ENCODE measurements at regions not wholly inside any gene's neighbourhood (a gene's known extent, or its start where the extent isn't known, plus 50 kb on each side); places are given as distances from the start of the nearest gene placed in this dataset.

DNA sequence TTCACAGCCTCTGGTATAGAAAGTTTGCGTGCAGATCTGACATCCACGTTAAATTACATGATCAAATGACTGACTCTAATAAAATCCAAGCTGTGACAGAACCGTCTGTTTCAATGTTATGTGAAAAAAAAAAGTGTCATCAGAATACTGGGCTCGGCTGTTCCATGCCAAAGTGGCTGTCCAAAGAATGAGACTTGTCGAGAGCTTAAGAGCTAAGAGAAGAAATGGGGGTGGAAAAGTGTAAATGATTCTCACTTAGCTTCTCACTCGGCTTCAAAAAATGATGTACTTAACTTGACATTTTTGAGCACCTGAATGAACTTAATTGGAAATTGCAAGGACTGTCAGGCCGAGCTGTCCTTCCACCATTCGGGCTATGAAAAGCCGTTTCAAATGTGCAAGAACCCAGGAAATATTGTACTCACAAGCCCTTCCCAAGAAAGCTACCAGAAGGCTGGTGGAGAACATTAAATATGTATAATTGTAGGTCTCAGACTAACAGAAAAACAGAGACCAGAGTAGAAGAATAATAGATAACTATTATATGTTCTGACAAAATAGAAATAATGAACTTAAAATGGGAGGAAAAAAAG is 78.0 kb downstream of the DIO3 start:
- Mint-ChIP-seq H3K4me1 (no peaks in the 10 kb centered on the region), H3K4me3 (no peak overlapping the region), H3K27ac (no peak overlapping the region), H3K9me3 (peaks cover 18% of the 10 kb centered on the region), H3K27me3 (ENCODE audit: low read depth) (peaks cover 15% of the 10 kb centered on the region), H3K36me3 (no peaks in the 10 kb centered on the region)
- TF ChIP-seq, protein P1, sequence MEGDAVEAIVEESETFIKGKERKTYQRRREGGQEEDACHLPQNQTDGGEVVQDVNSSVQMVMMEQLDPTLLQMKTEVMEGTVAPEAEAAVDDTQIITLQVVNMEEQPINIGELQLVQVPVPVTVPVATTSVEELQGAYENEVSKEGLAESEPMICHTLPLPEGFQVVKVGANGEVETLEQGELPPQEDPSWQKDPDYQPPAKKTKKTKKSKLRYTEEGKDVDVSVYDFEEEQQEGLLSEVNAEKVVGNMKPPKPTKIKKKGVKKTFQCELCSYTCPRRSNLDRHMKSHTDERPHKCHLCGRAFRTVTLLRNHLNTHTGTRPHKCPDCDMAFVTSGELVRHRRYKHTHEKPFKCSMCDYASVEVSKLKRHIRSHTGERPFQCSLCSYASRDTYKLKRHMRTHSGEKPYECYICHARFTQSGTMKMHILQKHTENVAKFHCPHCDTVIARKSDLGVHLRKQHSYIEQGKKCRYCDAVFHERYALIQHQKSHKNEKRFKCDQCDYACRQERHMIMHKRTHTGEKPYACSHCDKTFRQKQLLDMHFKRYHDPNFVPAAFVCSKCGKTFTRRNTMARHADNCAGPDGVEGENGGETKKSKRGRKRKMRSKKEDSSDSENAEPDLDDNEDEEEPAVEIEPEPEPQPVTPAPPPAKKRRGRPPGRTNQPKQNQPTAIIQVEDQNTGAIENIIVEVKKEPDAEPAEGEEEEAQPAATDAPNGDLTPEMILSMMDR (IDR thresholded peaks at IDR 0.05; ENCODE audit: unreplicated experiment): no peak
- no peak for DNase-seq (ENCODE audit: low spot score in 2 of 2, unreplicated experiment in 2 of 2)

DNA sequence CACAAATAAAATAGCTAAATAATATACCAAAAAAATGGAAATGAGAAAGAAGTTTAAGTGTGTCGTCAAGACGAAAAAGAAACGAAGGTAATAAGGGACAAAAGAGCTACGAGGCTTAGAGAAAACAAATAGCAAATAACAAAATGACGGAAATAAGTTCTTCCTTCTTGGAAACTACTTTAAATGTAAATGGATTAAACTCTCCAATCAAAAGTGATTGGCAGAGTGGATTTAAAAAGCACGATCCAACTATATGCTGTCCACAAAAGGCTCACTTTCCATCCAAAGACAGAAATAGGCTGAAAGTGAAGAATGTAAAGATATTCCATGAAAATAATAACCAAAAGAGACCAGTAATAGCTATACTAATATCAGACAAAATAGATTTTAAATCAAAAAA is 82.4 kb downstream of the DIO3 start:
- H3K4me1 Mint-ChIP-seq: no peaks in the 10 kb centered on the region
- H3K36me3 Mint-ChIP-seq: no peaks in the 10 kb centered on the region
- no peak overlapping the region for H3K4me3 Mint-ChIP-seq
- H3K9me3 Mint-ChIP-seq: peaks cover 43% of the 10 kb centered on the region
- DNase-seq (ENCODE audit: low spot score in 2 of 2, unreplicated experiment in 2 of 2): no peak
- H3K27ac Mint-ChIP-seq: no peak overlapping the region
- peaks cover 27% of the 10 kb centered on the region for H3K27me3 Mint-ChIP-seq (ENCODE audit: low read depth)
- TF ChIP-seq, protein P1 (IDR thresholded peaks at IDR 0.05; ENCODE audit: unreplicated experiment): no peak

DNA sequence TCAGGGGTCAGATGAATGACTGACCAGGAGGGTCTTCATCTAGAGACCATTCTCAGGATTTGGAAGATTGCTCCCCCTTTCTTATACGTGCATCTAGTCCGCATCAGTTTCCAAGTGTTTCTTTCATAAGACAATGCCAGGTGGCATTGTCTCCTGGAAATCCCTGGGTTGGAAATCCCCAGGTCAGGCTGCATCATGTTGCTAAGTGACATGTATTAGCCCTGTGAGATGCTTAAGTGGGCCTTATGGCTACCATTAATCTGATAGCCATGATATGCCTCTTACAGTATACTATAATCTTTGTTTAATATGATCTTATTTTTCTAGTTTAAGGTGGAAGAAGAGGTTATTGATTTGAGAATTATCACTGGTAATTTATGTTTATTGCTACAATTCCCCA is 92.8 kb downstream of the DIO3 start:
- TF ChIP-seq, protein P1 (IDR thresholded peaks at IDR 0.05; ENCODE audit: unreplicated experiment): no peak
- Mint-ChIP-seq H3K4me1 (no peaks in the 10 kb centered on the region), H3K4me3 (no peak overlapping the region), H3K27ac (no peak overlapping the region), H3K27me3 (ENCODE audit: low read depth) (peaks cover 88% of the 10 kb centered on the region), H3K9me3 (peaks cover 13% of the 10 kb centered on the region), H3K36me3 (no peaks in the 10 kb centered on the region)
- no peak for DNase-seq (ENCODE audit: low spot score in 2 of 2, unreplicated experiment in 2 of 2)

DNA sequence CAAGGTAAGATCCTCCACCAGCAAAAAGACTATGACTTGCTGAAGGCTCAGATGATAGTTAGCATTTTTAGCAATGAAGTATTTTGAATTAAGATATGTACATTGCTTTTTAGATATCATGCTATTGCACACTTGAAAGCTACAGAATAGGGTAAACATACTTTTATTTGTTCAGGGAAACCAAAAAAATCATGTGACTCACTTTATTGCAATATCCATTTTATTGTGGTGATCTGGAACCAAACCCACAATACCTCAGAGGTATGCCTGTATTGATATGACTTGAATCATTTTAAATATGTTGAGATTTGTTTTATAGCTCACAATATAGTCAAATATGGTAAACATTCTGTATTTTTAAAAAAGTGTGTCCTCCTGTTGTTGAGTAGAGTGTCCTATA is 96.1 kb downstream of the DIO3 start:
- no peaks in the 10 kb centered on the region for H3K4me1 Mint-ChIP-seq

DNA sequence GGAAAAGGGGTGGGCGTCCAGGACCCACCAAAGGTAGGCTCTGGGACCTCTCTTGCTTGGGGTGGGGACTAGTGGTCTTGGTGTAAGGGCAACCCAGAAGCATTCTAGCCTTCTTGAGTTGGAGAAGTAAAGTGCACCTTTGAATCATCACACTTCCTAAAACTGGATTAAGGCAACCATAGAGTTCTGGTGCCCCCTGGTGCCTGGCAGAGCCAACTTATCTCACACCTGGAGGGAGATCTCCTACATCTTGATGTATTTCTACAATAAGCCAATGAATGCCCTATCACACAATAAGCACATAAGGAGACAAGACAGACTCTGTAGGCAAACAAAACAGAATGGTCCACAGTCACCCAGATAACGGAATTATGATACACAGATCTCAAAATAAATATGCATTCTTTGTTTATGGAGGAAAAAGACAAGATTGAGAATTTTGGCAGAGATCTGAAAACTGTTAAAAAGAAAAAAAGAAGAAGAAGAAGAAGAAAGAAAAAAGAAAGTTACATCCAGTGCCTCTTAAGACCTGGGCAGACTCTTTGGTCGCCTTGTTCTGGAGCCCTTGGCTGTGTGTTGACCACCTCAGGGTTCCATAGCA is 95.9 kb upstream of the PPP2R5C start:
- H3K27me3 Mint-ChIP-seq (ENCODE audit: low read depth): peaks cover 45% of the 10 kb centered on the region
- H3K9me3 Mint-ChIP-seq: peaks cover 23% of the 10 kb centered on the region
- DNase-seq (ENCODE audit: low spot score in 2 of 2, unreplicated experiment in 2 of 2): peak in 1 of 2 experiments; percentile 57
- TF ChIP-seq, protein P1 (IDR thresholded peaks at IDR 0.05; ENCODE audit: unreplicated experiment): peak; percentile 17
- peaks cover 1% of the 10 kb centered on the region for H3K36me3 Mint-ChIP-seq
- H3K27ac Mint-ChIP-seq: no peak overlapping the region
- no peak overlapping the region for H3K4me3 Mint-ChIP-seq
- no peaks in the 10 kb centered on the region for H3K4me1 Mint-ChIP-seq

More for the DNA sequence above, 96.1 kb downstream of the DIO3 start:
- H3K27ac Mint-ChIP-seq: no peak overlapping the region
- TF ChIP-seq, protein P1 (IDR thresholded peaks at IDR 0.05; ENCODE audit: unreplicated experiment): no peak
- peaks cover 93% of the 10 kb centered on the region for H3K27me3 Mint-ChIP-seq (ENCODE audit: low read depth)
- H3K4me3 Mint-ChIP-seq: no peak overlapping the region
- no peaks in the 10 kb centered on the region for H3K9me3 Mint-ChIP-seq
- no peak for DNase-seq (ENCODE audit: low spot score in 2 of 2, unreplicated experiment in 2 of 2)
- no peaks in the 10 kb centered on the region for H3K36me3 Mint-ChIP-seq

Data from mesothelial cell of epicardium (in vitro differentiated cells).